HG03095 (cell line): ENCODE measurements at regions not wholly inside any gene's neighbourhood (a gene's known extent, or its start where the extent isn't known, plus 50 kb on each side); places are given as distances from the start of the nearest gene placed in this dataset.
"Not testable (repeated sequence)": the region's sequence is repeated elsewhere in the genome, so short reads cannot be mapped to it uniquely, and the experiment has no call there.

Source experiments
- ATAC-seq: cut with Tn5 transposase; IDR thresholded peaks from one replicate; pipeline ENCODE4 v1.9.1; 2021; ENCODE audit warnings: moderate library complexity; ENCODE audit not compliant: unreplicated experiment

DNA sequence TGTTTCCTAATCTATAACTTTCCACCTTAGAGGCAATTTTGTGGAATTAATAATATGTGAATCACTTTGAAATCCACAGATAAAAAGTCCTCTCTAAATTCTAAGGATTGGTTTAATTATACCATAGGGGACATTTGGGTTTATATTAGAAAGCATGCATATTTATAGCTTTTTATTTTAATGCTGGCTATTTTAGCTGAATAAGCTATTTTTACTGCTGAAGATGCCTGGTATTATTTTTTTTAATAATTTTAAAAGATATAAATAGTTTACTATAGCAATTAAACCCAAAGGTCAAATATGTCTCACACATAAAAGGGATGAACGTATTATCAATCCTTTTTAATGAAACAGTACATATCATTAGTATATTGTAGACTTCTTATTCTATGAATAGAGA is 415.4 kb downstream of the MAGEB5 start:
- ATAC-seq, result no peak

DNA sequence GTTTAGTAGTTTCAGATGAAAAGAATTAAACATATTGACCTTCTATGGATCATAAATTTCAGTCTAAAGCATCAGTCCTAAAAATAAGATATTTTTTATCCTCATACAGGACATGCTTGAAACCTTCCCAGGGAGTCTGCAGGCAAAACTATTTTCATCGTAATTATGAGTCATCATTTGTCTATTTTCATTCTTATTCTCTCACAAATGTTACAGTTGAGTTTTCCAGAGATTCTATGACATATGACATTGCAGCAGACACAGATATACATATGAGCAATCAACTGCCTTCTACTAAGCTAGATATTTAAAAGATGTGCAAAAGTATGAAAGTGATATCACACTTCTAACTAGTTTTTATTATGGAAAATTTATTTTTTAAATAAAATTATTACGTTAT is 398.0 kb downstream of the MAGEB5 start:
- no peak for ATAC-seq

DNA sequence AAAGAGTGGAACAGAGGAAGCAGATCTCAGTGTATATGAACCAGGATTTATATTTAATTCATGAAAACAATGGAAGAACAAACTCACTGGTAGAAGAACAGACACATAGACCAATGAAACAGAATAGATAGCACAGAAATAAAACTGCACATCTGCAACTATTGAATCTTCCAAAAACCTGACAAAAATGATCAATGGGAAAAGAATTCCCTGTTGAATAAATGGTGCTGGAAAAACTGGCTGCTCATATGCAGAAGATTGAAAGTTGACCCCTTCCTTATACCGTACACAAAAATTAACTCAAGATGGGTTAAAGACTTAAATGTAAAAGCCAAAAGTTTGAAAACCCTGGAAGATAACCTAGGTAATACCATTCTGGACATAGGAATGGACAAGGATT is 391.0 kb downstream of the MAGEB5 start:
- no peak for ATAC-seq

DNA sequence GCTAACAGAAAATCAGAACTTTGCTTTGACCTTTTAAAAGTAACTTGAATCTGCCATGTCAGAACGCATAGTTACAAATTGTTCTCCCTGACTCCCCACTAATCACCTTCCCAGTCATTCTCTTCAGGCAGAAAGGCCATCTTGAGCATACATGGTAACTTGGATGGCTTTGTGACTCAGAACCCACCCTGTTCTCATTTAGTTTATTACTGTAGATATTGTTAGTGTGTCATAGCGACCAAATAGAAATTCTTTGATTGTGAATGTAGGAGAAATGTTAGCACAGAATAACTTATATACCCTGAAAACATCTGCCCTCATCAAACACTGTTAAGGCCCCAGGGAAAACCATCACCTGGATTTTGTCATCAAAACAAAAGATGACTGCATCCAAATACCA is 382.0 kb downstream of the MAGEB5 start:
- no peak for ATAC-seq

DNA sequence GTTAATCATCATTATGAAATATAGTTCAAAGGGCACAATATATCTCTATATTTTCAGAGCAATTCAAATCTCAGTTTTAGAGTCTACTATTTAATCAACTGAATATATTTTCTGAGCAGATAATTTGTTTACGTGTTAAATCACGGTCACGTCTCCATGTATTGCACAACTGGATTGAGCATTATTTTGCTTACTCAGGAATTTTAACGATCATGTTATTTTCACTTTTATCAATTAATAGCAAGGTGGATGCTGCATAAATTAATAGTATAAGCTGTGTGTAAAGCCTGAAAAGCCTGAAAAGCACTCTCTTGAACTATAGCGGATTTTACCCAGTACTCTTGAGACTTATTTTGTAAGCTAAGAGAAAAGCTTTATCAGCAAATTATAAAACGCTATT is 374.9 kb downstream of the MAGEB5 start:
- no peak for ATAC-seq

DNA sequence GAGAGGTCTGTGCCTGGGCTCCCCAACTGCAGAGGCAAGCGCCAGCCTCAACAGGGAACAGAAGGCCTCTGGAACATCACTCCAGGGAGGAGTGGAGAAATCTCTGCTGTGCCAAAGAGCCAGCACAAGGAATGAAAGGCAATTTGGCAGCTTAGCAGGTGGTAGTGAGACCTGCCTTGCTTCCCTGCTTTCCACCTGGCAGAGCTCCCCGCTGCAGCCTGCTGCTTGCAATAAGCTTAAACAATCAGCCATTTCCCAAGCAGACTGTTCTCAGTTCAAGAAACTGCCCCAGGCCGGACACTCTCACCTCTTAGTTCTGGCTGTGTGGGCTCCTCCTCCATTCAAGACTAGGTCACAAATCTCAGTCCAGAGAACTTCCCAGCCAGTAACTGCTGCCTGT is 370.6 kb downstream of the MAGEB5 start:
- ATAC-seq, result no peak

DNA sequence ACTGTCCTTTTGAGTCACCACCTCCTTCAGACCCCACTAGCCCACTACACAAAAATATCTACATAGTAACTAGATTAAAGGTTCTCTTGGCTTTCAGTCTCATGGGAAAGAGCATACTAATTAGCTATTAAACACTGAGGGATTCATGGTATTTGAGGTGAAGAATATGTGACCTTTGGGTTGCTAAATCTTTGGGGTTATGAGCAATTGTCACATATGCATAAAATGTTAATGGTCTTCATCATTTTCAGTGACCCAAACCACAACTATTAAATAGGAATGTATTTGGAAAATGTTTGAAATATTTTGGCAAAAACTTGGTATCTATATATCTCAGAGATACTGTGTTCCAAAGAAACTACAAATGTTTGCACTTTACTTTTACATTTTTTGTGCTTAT is 365.1 kb downstream of the MAGEB5 start:
- ATAC-seq, result no peak

DNA sequence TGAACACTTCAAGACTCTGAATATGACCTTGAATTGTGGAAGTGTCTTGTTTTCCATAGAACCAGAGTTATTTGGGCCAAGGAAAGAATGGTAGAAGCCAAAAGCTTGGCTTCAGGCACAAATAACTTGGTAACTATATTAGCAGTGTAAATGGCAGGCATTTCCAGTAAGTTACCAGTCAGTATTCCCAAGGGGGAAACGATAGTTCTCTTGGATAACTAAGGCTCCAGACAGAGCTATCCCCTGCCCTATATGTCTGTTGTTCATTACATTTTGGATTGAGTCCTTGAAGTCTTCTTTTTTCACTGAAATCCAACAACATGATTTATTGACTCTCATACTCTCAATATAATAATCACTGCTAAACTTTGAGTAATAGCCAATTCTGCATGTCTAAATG is 364.1 kb downstream of the MAGEB5 start:
- ATAC-seq, result no peak

DNA sequence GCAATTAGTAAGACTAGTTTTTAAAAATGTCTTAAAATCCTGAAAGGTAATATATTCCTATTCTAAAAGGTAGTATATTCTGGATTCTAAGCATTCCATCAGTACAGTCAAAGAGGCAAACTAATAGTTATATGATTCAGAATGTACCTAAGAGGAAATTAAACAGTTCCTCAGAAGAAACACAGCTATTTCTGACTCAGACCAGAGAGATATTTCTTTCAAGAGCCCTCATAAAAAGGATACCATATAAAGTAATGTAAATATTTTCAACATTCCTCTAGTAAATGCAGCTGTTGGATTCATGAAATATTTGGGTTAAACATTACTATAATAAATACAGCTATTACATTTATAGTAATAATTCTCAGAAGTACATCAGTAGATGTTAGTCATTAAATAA is 358.3 kb downstream of the MAGEB5 start:
- ATAC-seq, result no peak

DNA sequence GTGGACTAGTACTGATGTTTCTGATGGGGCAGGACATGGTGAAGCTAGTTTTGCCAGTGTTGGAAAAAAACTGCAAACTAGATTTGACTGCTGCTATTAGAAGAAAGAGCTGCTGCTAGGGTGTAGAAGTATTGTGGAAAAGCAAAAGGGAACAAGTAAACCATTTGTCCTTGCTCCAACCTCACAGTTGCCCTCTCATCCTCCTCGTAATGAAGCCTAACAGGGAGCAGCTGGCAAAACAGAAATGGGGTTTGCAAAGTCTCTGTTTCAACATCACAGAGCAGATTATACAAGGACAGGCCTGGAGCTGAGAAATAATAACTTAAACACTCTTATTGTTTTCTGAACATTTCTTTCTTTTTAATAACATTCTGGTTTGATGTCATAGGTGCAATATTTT is 346.2 kb downstream of the MAGEB5 start:
- ATAC-seq, result no peak

DNA sequence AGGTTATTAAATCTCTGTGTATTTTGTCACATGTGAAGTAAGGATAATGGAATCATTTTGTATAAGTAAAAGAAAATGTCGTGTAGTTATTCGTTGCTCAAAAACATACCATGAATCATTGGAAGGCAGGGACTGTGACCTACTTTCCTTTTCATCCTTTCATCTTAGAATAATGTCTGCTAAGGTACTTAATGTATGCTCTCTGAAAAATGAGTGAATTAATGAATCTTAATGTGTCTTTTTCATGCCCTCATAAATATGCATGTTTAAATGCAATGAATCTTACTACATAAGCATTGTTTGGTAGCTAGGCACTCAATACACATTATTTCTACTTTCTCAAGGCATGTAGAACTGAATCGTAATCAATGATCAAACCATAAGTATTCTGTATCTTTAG is 343.9 kb downstream of the MAGEB5 start:
- no peak for ATAC-seq

DNA sequence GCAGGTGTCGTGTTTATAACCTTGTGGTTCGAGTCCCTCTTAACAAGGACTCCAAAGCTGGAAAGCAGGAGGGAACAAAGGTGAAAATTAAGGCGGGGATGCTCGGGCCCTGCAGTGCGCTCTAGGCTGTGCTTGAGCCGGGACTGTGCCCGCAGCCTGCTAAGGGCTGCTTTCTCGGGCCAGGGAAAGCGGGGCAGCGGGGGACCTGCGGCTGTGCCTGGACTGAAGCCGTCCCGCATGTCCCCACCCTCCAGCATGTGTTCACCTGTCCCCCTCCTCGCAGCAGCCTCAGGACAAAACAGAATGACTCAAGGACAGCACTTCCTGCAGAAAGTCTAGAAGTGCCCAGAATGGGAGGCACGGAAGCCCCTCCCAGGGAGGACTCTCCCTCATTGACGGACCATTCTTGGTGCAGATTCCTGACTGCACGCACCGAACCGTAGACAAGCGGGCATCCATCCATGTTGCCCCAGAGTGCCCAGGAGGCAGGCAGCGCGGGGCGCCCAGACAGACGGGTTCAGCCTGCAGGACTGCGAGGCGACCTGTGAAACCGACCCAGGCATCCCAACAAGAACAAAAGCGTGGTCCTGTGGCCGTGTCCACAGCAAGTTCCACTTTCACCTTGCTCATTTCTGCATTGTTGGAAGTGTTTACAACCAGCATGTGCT is 342.9 kb downstream of the MAGEB5 start:
- no peak for ATAC-seq

DNA sequence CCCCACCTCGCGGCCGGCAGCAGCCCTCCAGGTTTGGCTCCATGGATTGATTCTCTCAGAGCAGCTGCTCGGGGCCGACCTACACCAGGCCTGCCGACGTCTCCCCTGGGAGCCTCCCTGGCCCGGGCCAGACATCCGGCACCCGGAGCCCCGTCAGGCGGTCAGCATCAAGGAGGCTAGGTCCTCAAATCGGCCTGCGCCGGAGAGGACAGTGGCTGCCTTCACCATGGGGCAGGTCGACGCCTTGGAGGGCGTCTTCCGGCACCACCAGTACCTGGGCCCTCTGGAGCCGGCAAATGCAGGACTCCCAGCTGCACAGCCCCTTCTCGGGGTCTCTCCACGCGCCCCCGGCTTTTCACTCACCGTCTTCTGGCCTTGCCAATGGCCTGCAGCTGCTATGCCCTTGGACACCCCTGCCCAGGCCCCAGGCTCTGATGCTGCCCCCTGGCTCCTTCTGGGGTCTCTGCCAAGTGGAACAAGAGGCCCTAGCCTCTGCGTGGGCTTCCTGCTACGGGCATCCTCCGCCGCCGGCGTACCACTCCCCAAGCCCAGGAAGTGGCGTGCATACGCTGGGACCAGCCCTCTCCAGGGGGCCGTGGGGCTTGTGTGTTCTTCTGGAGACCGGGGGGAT is 341.8 kb downstream of the MAGEB5 start:
- ATAC-seq, result no peak

DNA sequence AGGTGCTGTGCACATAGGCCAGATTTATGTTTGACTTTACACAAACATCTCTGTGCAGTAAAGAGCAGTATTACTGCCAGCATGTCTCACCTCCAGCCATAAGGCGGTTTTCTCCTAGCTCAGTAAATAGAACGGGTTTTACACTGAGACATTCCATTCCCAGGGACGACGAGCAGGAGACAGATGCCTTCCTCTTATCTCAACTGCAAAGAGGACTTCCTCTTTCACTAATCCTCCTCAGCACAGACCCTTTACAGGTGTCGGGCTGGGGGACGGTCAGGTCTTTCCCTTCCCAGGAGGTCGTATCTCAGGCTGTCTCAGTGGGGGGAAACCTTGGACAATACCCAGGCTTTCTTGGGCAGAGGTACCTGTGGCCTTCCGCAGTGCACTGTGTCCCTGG is 309.8 kb downstream of the MAGEB5 start:
- ATAC-seq, result not testable (repeated sequence)

DNA sequence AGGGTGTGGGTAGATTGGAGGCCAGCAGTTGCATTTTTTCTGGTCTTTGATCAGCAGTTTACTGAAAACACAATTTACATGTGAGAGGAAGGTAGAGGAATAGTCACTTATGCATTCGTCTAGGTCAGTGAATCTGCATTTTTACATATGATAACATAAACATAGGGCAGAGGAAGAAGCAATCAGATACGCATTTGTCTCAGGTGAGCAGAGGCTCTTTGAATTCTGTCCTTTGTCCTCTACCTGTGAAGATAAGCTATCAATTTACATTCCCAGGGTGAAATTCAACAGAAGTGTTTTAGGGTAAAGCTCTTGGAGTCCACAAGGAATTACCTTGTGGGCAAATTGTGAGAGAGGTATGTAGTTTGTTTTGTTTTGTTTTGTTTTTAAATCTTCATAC is 306.5 kb downstream of the MAGEB5 start:
- no peak for ATAC-seq

DNA sequence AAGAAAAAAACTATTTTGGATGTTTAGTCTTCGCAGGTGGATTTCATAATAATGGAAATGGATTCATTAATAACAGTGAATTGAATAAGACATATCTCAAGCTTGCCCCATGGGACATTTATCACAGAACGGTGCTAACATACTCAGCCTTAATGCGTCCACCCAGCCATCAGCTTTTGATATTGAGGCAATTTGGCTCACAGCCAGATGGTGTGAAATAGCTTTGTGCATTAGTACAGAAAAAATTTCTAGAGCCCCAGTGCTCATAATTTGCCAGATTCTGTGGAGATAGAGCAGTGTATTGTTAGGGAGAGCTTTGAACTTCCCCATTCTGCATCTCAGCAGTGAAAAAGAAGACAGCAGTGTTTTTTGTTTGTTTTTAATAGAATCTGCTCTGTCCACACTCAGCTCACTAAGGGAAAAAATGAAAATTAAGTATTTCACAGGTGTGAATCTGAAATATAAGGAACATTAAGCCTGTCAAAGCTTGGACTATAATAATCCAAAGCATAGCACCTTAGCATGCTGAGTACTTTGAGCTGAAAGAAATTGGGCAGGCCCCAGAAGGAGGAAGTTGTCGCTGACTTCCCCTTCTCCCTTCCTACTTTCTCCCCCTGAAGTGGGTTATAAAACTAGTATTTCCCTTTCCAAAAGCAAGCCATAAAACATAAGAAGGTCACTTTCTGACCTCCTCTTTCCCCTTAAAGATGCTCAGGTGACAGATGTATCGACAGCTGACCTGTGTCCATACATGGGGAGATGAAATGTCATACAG is 295.8 kb downstream of the MAGEB5 start:
- no peak for ATAC-seq

DNA sequence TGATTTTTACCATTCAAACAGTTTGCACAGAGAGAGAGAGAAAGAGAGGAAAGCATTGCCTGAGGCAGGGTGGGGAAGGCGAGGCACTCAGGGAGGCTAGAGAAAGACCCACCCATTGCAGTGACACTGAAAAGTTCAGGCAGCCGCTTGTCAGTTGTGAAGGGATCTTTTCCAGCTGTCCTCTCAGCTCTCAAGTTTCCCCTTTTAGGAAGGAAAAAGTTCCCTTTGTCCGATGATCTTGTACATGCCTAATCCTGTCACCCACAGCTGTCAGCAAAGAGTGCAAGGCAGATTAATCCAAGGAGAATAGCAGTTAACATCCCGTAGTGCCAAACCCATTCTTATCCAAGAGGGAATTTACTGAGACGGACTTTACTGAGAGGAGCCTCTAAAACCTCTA is 255.0 kb downstream of the MAGEB5 start:
- ATAC-seq, result no peak

DNA sequence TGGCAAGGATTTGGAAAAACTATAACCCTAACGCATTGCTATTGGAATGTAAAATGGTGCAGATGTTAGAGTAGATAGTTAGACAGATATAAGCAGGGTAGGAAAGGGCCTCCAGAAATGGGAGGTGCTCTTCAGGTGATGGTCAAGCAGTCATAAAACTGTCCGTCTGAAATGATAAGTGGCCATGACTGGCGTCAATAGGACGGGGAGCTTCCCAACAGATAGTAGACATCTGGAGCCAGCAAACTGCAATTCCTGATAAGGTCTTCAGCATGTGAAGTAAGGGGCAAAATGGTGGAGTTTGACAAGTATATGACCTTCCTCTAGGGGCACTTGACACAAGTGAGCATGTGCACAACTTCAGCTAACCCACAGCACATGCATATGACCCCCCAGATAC is 250.4 kb downstream of the MAGEB5 start:
- ATAC-seq, result no peak

DNA sequence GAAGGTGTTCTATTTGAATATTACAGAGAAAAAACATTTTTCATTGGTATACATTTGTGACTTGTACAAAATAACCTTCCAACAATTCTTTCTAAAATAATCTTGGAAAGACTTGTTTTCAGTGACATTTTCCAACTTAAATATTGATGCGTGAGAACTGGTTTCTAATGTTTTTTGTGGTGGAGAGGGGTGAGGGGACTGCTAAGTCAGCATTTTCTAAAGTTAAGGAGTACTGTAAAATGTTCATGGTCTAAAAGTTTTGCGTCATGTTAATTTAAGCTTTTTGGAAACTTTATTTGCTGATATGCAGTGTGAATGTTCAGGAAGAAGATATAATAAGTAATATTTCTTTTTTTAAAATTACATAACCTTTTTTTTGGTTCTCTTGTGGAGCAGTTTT is 229.3 kb downstream of the MAGEB5 start:
- ATAC-seq, result no peak

DNA sequence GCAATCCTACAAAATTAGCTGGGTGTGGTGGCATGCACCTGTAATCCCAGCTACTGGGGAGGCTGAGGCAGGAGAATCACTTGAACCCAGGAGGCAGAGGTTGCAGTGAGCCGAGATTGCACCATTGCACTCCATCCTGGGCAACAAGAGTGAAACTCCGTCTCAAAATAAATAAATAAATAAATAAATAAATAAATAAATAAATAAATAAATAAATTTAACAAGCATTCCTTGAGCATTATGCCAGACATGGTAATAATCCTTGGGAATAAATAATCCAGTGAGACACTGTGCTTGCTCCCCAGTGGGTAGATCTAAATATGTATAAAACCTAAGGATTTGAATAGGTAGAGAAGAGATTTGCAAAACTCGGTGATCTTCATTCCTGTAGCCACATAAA is 228.4 kb downstream of the MAGEB5 start:
- not testable (repeated sequence) for ATAC-seq

DNA sequence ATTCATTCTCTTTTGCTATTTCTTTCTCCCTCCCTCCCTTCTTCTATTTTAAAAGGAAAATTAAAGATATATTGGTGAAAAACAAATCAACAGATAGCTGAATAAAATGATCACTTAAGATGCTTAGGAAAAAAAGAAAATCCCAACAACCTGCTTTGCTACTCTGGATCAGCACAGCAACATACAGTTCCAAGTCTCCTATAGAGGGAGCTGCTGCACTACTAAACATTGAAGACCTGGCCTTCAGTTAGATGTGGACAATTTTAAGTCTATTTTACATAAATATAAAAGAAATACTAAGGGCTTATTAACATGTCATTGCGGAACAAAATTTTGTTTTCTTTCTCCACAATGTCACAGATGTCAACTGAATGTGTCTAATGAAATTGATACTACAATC is 226.4 kb downstream of the MAGEB5 start:
- ATAC-seq, result no peak

DNA sequence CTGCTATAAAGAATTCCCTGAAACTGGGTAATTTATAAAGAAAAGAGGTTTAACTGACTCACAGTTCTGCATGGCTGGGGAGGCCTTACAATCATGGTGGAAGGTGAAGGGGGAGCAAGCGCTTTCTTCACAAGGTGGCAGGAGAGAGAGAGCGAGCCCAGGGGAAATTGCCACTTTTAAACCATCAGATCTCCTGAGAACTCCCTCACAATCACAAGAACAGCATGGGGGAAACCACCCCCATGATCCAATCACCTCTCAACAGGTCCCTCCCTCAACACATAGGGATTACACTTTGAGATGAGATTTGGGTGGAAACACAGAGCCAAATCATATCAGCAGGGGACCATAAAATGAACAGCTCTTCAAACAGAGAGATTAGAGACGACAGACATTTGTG is 198.6 kb downstream of the MAGEB5 start:
- ATAC-seq, result no peak
